Prostate gland (tissue), 2 donors: ENCODE measurements at regions not wholly inside any gene's neighbourhood (a gene's known extent, or its start where the extent isn't known, plus 50 kb on each side); places are given as distances from the start of the nearest gene placed in this dataset.
"Not testable (repeated sequence)": the region's sequence is repeated elsewhere in the genome, so short reads cannot be mapped to it uniquely, and the experiment has no call there.

ENCODE experiments used
- CTCF ChIP-seq, 4 experiments: fragments of 200-600 bp in 2 of 4; fragments of 450-650 bp in 2 of 4; sonication (generic) in 2 of 4; IDR thresholded peaks; 1 replicate in 3 of 4; 2 replicates in 1 of 4; pipeline ENCODE4 v1.5.1; 2016 to 2019; ENCODE audit warnings: antibody characterized with exemption in 4 of 4, mild to moderate bottlenecking in 2 of 4, moderate library complexity in 2 of 4
- POLR2A ChIP-seq: fragments of 450-650 bp; IDR thresholded peaks from one replicate; pipeline ENCODE4 v1.6.1; 2016; ENCODE audit warnings: antibody characterized with exemption, mild to moderate bottlenecking

GRCh38 chr16:21510869-21511255, 88.5 kb upstream of the METTL9 start:
- TF ChIP-seq CTCF (IDR thresholded peaks at IDR 0.05); POLR2A: not testable (repeated sequence)
